ENCODE measurements at regions not wholly inside any gene's neighbourhood (a gene's known extent, or its start where the extent isn't known, plus 50 kb on each side); places are given as distances from the start of the nearest gene placed in this dataset.

DNA sequence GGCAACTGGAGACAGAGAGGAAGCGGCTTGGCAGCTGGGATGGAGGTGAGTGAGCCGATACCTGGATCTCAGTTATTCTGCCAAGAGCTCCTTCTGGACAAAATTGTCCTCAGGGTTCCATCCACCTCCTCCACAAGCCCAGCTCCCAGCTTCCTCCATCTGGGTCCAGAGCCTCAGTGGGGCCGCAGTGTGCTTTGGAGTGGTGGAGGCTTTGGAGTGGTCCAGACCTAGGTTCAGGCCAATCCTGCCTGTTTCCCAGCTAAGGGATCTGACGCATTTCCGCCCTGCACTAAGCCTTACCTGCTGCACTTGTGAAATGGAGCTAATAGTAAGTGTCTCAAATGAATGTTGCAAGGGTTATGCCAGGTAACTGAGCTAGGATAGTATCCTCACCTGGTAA lies 355.7 kb upstream of the SHH start:
- TF ChIP-seq CEBPB (IDR thresholded peaks at IDR 0.05) (no peak), RARB (CRISPR knock-in tag; IDR thresholded peaks at IDR 0.05) (no peak), EHMT2 (IDR thresholded peaks at IDR 0.05; ENCODE audit: low read depth) (no peak), NFE2L2 (conservative IDR thresholded peaks at IDR 0.05; ENCODE audit: low read length) (no peak), FOSB (CRISPR knock-in tag; IDR thresholded peaks at IDR 0.05) (no peak), MYC (IDR thresholded peaks at IDR 0.05; ENCODE audit: borderline replicate concordance, low read length) (no peak), HOXA7 (CRISPR knock-in tag; IDR thresholded peaks at IDR 0.05) (no peak), CBX8 (IDR thresholded peaks at IDR 0.05) (no peak), FOSL2 (IDR thresholded peaks at IDR 0.05) (no peak), FOSL2 (CRISPR knock-in tag; IDR thresholded peaks at IDR 0.05) (no peak), CTCF (IDR thresholded peaks at IDR 0.05) (no peak), HOXB5 (CRISPR knock-in tag; IDR thresholded peaks at IDR 0.05) (no peak), FOXS1 (CRISPR knock-in tag; IDR thresholded peaks at IDR 0.05) (no peak), KDM5A (IDR thresholded peaks at IDR 0.05) (no peak), SMC3 (IDR thresholded peaks at IDR 0.05) (no peak), MAZ (IDR thresholded peaks at IDR 0.05; ENCODE audit: borderline replicate concordance, low read depth, low read length) (no peak), HES2 (IDR thresholded peaks at IDR 0.05) (no peak)
- no peaks in the 10 kb centered on the region for H3K9me3 ChIP-seq
- no peak overlapping the region for H3K4me3 ChIP-seq
- ChIA-PET CTCF (interaction anchor here (0.6 to 2.7 kb wide), 3 partner anchors 11 to 352 kb away, joined by 3 to 7 read pairs (median 6); no protein-coding TSS in a partner anchor), POLR2A (no interaction called here)
- no peak overlapping the region for H3K4me2 ChIP-seq
- no peaks in the 10 kb centered on the region for H3K4me1 ChIP-seq
- ATAC-seq, result no peak
- H3K27ac ChIP-seq, result no peak overlapping the region
- 82% methylated on average over 5 of the region's 5 CpGs for WGBS (ENCODE audit: missing lambda C conversion rate)
- FAIRE-seq, result no peak
- no peak for DNase-seq (ENCODE audit: low read depth in 1 of 2, low spot score in 1 of 2)

DNA sequence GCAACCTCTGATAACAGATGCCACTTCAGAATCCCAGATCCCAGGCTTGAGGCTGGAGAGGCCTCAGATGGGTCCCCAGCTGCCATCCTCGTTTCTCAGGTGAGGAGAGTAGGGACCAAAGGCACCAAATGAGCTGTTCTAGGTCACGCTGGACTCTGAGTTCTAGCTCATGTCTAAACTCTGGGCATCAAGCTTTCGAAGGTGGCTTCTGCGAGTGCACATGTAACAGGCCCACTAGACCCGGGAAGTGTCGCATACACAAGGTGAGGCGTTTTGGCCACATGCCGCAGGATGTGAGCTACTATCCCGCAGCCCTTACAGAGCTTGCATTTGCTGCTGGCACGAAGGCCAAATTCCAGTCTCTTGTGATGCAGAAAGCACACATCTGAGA lies 355.1 kb upstream of the SHH start:
- 60% methylated on average over 10 of the region's 10 CpGs for WGBS (ENCODE audit: missing lambda C conversion rate)
- POLR2A ChIA-PET, result no interaction called here
- DNase-seq (ENCODE audit: low read depth in 1 of 2, low spot score in 1 of 2) (no peak), ATAC-seq (no peak), FAIRE-seq (no peak)
- CTCF ChIA-PET, result interaction anchor here (0.6 to 2.7 kb wide), 3 partner anchors 10 to 352 kb away, joined by 3 to 7 read pairs (median 4); no protein-coding TSS in a partner anchor
- no peak for TF ChIP-seq NPAS2 (CRISPR knock-in tag; IDR thresholded peaks at IDR 0.05; ENCODE audit: borderline replicate concordance)
- no peak for TF ChIP-seq TP53 (CRISPR knock-in tag; IDR thresholded peaks at IDR 0.05)
- TF ChIP-seq ZC3H11A (IDR thresholded peaks at IDR 0.05), result no peak
- no peak for TF ChIP-seq RFX5 (IDR thresholded peaks at IDR 0.05)
- no peak for TF ChIP-seq BCL3 (IDR thresholded peaks at IDR 0.05)
- TF ChIP-seq, protein P1, sequence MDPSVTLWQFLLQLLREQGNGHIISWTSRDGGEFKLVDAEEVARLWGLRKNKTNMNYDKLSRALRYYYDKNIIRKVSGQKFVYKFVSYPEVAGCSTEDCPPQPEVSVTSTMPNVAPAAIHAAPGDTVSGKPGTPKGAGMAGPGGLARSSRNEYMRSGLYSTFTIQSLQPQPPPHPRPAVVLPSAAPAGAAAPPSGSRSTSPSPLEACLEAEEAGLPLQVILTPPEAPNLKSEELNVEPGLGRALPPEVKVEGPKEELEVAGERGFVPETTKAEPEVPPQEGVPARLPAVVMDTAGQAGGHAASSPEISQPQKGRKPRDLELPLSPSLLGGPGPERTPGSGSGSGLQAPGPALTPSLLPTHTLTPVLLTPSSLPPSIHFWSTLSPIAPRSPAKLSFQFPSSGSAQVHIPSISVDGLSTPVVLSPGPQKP (IDR thresholded peaks at IDR 0.05; ENCODE audit: low read depth, low read length), result no peak
- TF ChIP-seq SREBF2 (IDR thresholded peaks at IDR 0.05), result no peak
- no peak overlapping the region for H3K4me2 ChIP-seq
- no peaks in the 10 kb centered on the region for H3K4me1 ChIP-seq
- H3K4me3 ChIP-seq, result no peak overlapping the region
- no peaks in the 10 kb centered on the region for H3K9me3 ChIP-seq
- H3K27ac ChIP-seq, result no peak overlapping the region
